A549 (cell line): ENCODE measurements at regions not wholly inside any gene's neighbourhood (a gene's known extent, or its start where the extent isn't known, plus 50 kb on each side); places are given as distances from the start of the nearest gene placed in this dataset.

Experiments used
- ATAC-seq, 2 experiments: fragments of 200-7000 bp in 1 of 2; fragments of >200 bp in 1 of 2; cut with Nextera tagmentation in 1 of 2; cut with Tn5 transposase in 1 of 2; 3 replicates each; pipeline versions ENCODE4 v1.8.0 to v1.9.1; 2018 to 2020; ENCODE audit warnings: mild to moderate bottlenecking in 1 of 2, moderate library complexity in 1 of 2
- CTCF ChIA-PET: fragments of 300-600 bp; sonication (Branson Sonifier 250); formaldehyde crosslinking; extraction: SDS; loops from one replicate; lab custom pipeline; 2021; ENCODE audit warnings: antibody characterized with exemption, inconsistent platforms; lab: Yijun Ruan, JAX
- POLR2A ChIA-PET: fragments of 350-600 bp; formaldehyde crosslinking; extraction: SDS; loops from one replicate; lab custom pipeline; 2021; ENCODE audit warnings: antibody characterized with exemption, inconsistent platforms; lab: Yijun Ruan, JAX
- DNase-seq, 2 experiments: peaks; one replicate each; pipeline versions ENCODE4 v3.0.0 to v3.0.0-alpha.2; 2011 to 2016; ENCODE audit warnings: low read depth in 1 of 2, low spot score in 1 of 2
- FAIRE-seq: peaks from 2 replicates; lab custom pipeline; 2011; peaks lifted over from hg19 to GRCh38; lab: Jason Lieb, UNC
- H3K27ac ChIP-seq, 2 experiments: fragments of >200 bp; sonication (Bioruptor Twin); formaldehyde crosslinking; 3 replicates each; pipeline ENCODE4 v1.5.1; 2016 to 2017
- H3K4me1 ChIP-seq: fragments of >200 bp; sonication (Bioruptor Twin); formaldehyde crosslinking; 3 replicates; pipeline ENCODE4 v1.6.1; 2016
- H3K4me2 ChIP-seq: fragments of >200 bp; sonication (Bioruptor Twin); formaldehyde crosslinking; 3 replicates; pipeline ENCODE4 v1.6.1; 2016
- H3K4me3 ChIP-seq: fragments of >200 bp; sonication (Bioruptor Twin); formaldehyde crosslinking; 3 replicates; pipeline ENCODE4 v1.5.1; 2016
- H3K9me3 ChIP-seq: fragments of >200 bp; sonication (Bioruptor Twin); formaldehyde crosslinking; 3 replicates; pipeline ENCODE4 v1.6.1; 2016
- ATOH8 ChIP-seq: fragments of 250-450 bp; sonication (Bioruptor Pico); IDR thresholded peaks from 2 replicates; pipeline ENCODE4 v1.5.0; 2020; ENCODE audit warnings: low read depth, mild to moderate bottlenecking, moderate library complexity
- BHLHE40 ChIP-seq: IDR thresholded peaks from 2 replicates; pipeline ENCODE4 v1.6.1; 2012; ENCODE audit warnings: low read depth, low read length, inconsistent platforms
- CBX2 ChIP-seq: fragments of 200-600 bp; sonication (generic); IDR thresholded peaks from 2 replicates; pipeline ENCODE4 v1.6.1; 2016; ENCODE audit warnings: low read depth, mild to moderate bottlenecking, borderline replicate concordance
- CBX8 ChIP-seq: fragments of 200-600 bp; sonication (generic); IDR thresholded peaks from 2 replicates; pipeline ENCODE4 v1.6.1; 2016
- CTCF ChIP-seq: fragments of >200 bp; sonication (Bioruptor Twin); formaldehyde crosslinking; IDR thresholded peaks from 3 replicates; pipeline ENCODE4 v1.5.1; 2016
- EHF ChIP-seq: fragments of 250-450 bp; sonication (Bioruptor Pico); IDR thresholded peaks from 2 replicates; pipeline ENCODE4 v1.5.0; 2020; ENCODE audit warnings: mild to moderate bottlenecking
- EHMT2 ChIP-seq: fragments of 200-600 bp; sonication (generic); IDR thresholded peaks from 2 replicates; pipeline ENCODE4 v1.6.1; 2016; ENCODE audit warnings: antibody characterized with exemption, low read depth, mild to moderate bottlenecking, moderate library complexity
- EP300 ChIP-seq, 2 experiments: fragments of >200 bp; sonication (Bioruptor Twin); formaldehyde crosslinking; IDR thresholded peaks; 2 replicates in 1 of 2; 3 replicates in 1 of 2; pipeline ENCODE4 v1.6.1; 2016 to 2017
- ESRRA ChIP-seq: fragments of 150-350 bp; IDR thresholded peaks from 2 replicates; pipeline ENCODE4 v1.6.1; 2014; ENCODE audit warnings: mild to moderate bottlenecking, low read length, borderline replicate concordance
- FOSB ChIP-seq: fragments of 250-450 bp; sonication (Bioruptor Pico); IDR thresholded peaks from 2 replicates; pipeline ENCODE4 v1.5.0; 2020; ENCODE audit warnings: mild to moderate bottlenecking, moderate library complexity
- FOSL2 ChIP-seq, 2 experiments: fragments of 450-650 bp in 1 of 2; fragments of >200 bp in 1 of 2; sonication (Bioruptor Twin) in 1 of 2; formaldehyde crosslinking; IDR thresholded peaks; 2 replicates each; pipeline versions ENCODE4 v1.5.0 to v1.6.1; 2016 to 2020; ENCODE audit warnings: mild to moderate bottlenecking in 1 of 2, moderate library complexity in 1 of 2
- FOXS1 ChIP-seq: fragments of 250-450 bp; sonication (Bioruptor Pico); IDR thresholded peaks from 2 replicates; pipeline ENCODE4 v1.5.0; 2020; ENCODE audit warnings: mild to moderate bottlenecking, moderate library complexity
- HDAC2 ChIP-seq: fragments of 200-600 bp; sonication (generic); IDR thresholded peaks from 2 replicates; pipeline ENCODE4 v1.6.1; 2016
- HES2 ChIP-seq: fragments of >200 bp; sonication (Bioruptor Twin); formaldehyde crosslinking; IDR thresholded peaks from 2 replicates; pipeline ENCODE4 v1.6.1; 2016
- HEYL ChIP-seq: fragments of 250-450 bp; sonication (Bioruptor Pico); IDR thresholded peaks from 2 replicates; pipeline ENCODE4 v1.8.0; 2021; ENCODE audit warnings: mild to moderate bottlenecking, moderate library complexity
- JUN ChIP-seq, 2 experiments: fragments of >200 bp; sonication (Bioruptor Twin); formaldehyde crosslinking; IDR thresholded peaks; 2 replicates in 1 of 2; 3 replicates in 1 of 2; pipeline ENCODE4 v1.6.1; 2016 to 2017
- KDM5A ChIP-seq: fragments of 200-600 bp; sonication (generic); IDR thresholded peaks from 2 replicates; pipeline ENCODE4 v1.6.1; 2016; ENCODE audit warnings: antibody characterized with exemption, mild to moderate bottlenecking
- MAX ChIP-seq: IDR thresholded peaks from 2 replicates; pipeline ENCODE4 v1.6.1; 2012
- MAZ ChIP-seq: fragments of 150-350 bp; IDR thresholded peaks from 2 replicates; pipeline ENCODE4 v1.6.1; 2014; ENCODE audit warnings: antibody characterized with exemption, low read depth, low read length, borderline replicate concordance
- NPAS2 ChIP-seq: fragments of 250-450 bp; sonication (Bioruptor Pico); IDR thresholded peaks from 2 replicates; pipeline ENCODE4 v1.8.0; 2022; ENCODE audit warnings: mild to moderate bottlenecking, moderate library complexity, borderline replicate concordance
- PBX3 ChIP-seq: IDR thresholded peaks from 2 replicates; pipeline ENCODE4 v1.6.1; 2012
- POLR2A ChIP-seq: IDR thresholded peaks from 2 replicates; pipeline ENCODE4 v1.6.1; 2012; ENCODE audit warnings: mild to moderate bottlenecking, low read length
- RAD21 ChIP-seq, 2 experiments: fragments of >200 bp in 1 of 2; sonication (Bioruptor Twin) in 1 of 2; formaldehyde crosslinking in 1 of 2; IDR thresholded peaks in 1 of 2; conservative IDR thresholded peaks in 1 of 2; 2 replicates in 1 of 2; 3 replicates in 1 of 2; pipeline ENCODE4 v1.6.1; 2012 to 2018; ENCODE audit warnings: inconsistent platforms in 1 of 2
- RARB ChIP-seq: fragments of 250-450 bp; sonication (Bioruptor Pico); IDR thresholded peaks from 2 replicates; pipeline ENCODE4 v1.8.0; 2021; ENCODE audit warnings: mild to moderate bottlenecking, moderate library complexity
- RCOR1 ChIP-seq: fragments of 150-350 bp; IDR thresholded peaks from 2 replicates; pipeline ENCODE4 v1.6.1; 2014; ENCODE audit warnings: antibody characterized with exemption, low read length, low read depth
- RFX5 ChIP-seq: fragments of 450-650 bp; IDR thresholded peaks from 2 replicates; pipeline ENCODE4 v1.7.1; 2014; ENCODE audit warnings: antibody characterized with exemption, mild to moderate bottlenecking, moderate library complexity
- RNF2 ChIP-seq: fragments of 200-600 bp; sonication (generic); IDR thresholded peaks from 2 replicates; pipeline ENCODE4 v1.6.1; 2016; ENCODE audit warnings: low read depth, mild to moderate bottlenecking, antibody characterized with exemption, moderate library complexity, borderline replicate concordance
- SMC3 ChIP-seq: fragments of >200 bp; sonication (Bioruptor Twin); formaldehyde crosslinking; IDR thresholded peaks from 3 replicates; pipeline ENCODE4 v1.6.1; 2018; ENCODE audit warnings: inconsistent platforms
- SREBF2 ChIP-seq: fragments of 450-650 bp; IDR thresholded peaks from 2 replicates; pipeline ENCODE4 v1.6.1; 2014; ENCODE audit warnings: mild to moderate bottlenecking, moderate library complexity
- TFCP2L1 ChIP-seq: fragments of 250-450 bp; sonication (Bioruptor Pico); IDR thresholded peaks from 2 replicates; pipeline ENCODE4 v1.5.0; 2021; ENCODE audit warnings: mild to moderate bottlenecking
- TP53 ChIP-seq: fragments of 250-450 bp; sonication (Bioruptor Pico); IDR thresholded peaks from 2 replicates; pipeline ENCODE4 v1.5.0; 2021; ENCODE audit warnings: mild to moderate bottlenecking, moderate library complexity
- USF2 ChIP-seq: fragments of 450-650 bp; IDR thresholded peaks from 2 replicates; pipeline ENCODE4 v1.6.1; 2014; ENCODE audit warnings: antibody characterized with exemption
- WGBS: methylation state at CpG from one replicate; pipeline ENCODE4 v1.1.6; 2017; ENCODE audit errors: missing lambda C conversion rate; 5-methylcytosine and 5-hydroxymethylcytosine counted together

- Histone ChIP-seq H3K4me2 (no peak overlapping the region), H3K4me3 (no peak overlapping the region), H3K27ac (no peak overlapping the region), H3K4me1 (no peaks in the 10 kb centered on the region), H3K9me3 (no peaks in the 10 kb centered on the region; the same call in 2 of the 3 replicates)
- ATAC-seq (no peak), DNase-seq (no peak), FAIRE-seq (no peak)
- CTCF ChIA-PET, result interaction anchor here (0.7 kb wide), 1 partner anchor 364 kb away, joined by 3 read pairs; no protein-coding TSS in a partner anchor
- WGBS, result 6% methylated on average over 3 of the region's 3 CpGs
- TF ChIP-seq RFX5 (no peak), EHMT2 (no peak), CBX2 (no peak), CBX8 (no peak)
- POLR2A ChIA-PET, result no interaction called here
Measured at GRCh38 chr7:97480772-97481390, 251.0 kb upstream of the TAC1 start.

- ATAC-seq (peak; percentile 51 to 54; a peak in 1 of 6 replicates), DNase-seq (no peak), FAIRE-seq (no peak)
- Histone ChIP-seq H3K4me2 (no peak overlapping the region), H3K4me1 (no peaks in the 10 kb centered on the region), H3K27ac (no peak overlapping the region), H3K9me3 (no peaks in the 10 kb centered on the region), H3K4me3 (no peak overlapping the region)
- ChIA-PET CTCF (no interaction called here), POLR2A (no interaction called here)
- 4% methylated on average over 2 of the region's 2 CpGs for WGBS
- no peak for TF ChIP-seq JUN (IDR thresholded peaks at IDR 0.05)
- TF ChIP-seq SREBF2, result no peak
- TF ChIP-seq HDAC2, result no peak
- no peak for TF ChIP-seq TP53 (CRISPR knock-in tag)
- TF ChIP-seq HEYL (CRISPR knock-in tag), result no peak
- TF ChIP-seq PBX3, result no peak
- TF ChIP-seq RARB (CRISPR knock-in tag), result no peak
- no peak for TF ChIP-seq RCOR1
Measured at GRCh38 chr7:97495487-97495886, 236.4 kb upstream of the TAC1 start.

- ChIA-PET POLR2A (no interaction called here), CTCF (interaction anchor here (0.6 to 1.4 kb wide), 7 partner anchors 8 to 336 kb away, joined by 3 to 11 read pairs (median 4); no protein-coding TSS in a partner anchor)
- FAIRE-seq, result no peak
- no peaks in the 10 kb centered on the region for H3K4me1 ChIP-seq
- H3K4me2 ChIP-seq, result no peak overlapping the region
- no peak overlapping the region for H3K4me3 ChIP-seq
- no peaks in the 10 kb centered on the region for H3K9me3 ChIP-seq
- peak; percentile 21 to 56 for DNase-seq
- H3K27ac ChIP-seq, result no peak overlapping the region
- peak; percentile 80 to 83; a peak in 5 of 6 replicates for ATAC-seq
- WGBS, result 0% methylated on average over 1 of the region's 1 CpG
- TF ChIP-seq RAD21 (conservative IDR thresholded peaks at IDR 0.05 in 1 of 2, IDR thresholded peaks at IDR 0.05 in 1 of 2), result peak; percentile 38 to 55; a peak in 4 of 5 replicates
- TF ChIP-seq NPAS2, result no peak
- TF ChIP-seq FOSL2 (IDR thresholded peaks at IDR 0.05), result no peak
- TF ChIP-seq FOSL2 (CRISPR knock-in tag; IDR thresholded peaks at IDR 0.05), result no peak
- peak; percentile 45 for TF ChIP-seq SMC3
- no peak for TF ChIP-seq RCOR1
- TF ChIP-seq USF2, result no peak
- no peak for TF ChIP-seq KDM5A
- no peak for TF ChIP-seq FOSB (CRISPR knock-in tag)
- no peak for TF ChIP-seq MAX
- TF ChIP-seq EHMT2, result no peak
- no peak for TF ChIP-seq FOXS1 (CRISPR knock-in tag)
- no peak for TF ChIP-seq ESRRA
- peak; percentile 41 for TF ChIP-seq CTCF
- TF ChIP-seq RNF2, result no peak
- TF ChIP-seq HES2, result no peak
- TF ChIP-seq TFCP2L1, result no peak
- no peak for TF ChIP-seq MAZ
- TF ChIP-seq CBX8, result no peak
- no peak for TF ChIP-seq EP300 (IDR thresholded peaks at IDR 0.05)
- no peak for TF ChIP-seq ATOH8
- no peak for TF ChIP-seq RARB (CRISPR knock-in tag)
- TF ChIP-seq POLR2A, result no peak
- no peak for TF ChIP-seq EHF
- no peak for TF ChIP-seq BHLHE40
Measured at GRCh38 chr7:97499204-97499603, 232.7 kb upstream of the TAC1 start.
